ENCODE measurements at regions not wholly inside any gene's neighbourhood (a gene's known extent, or its start where the extent isn't known, plus 50 kb on each side); places are given as distances from the start of the nearest gene placed in this dataset.

DNA sequence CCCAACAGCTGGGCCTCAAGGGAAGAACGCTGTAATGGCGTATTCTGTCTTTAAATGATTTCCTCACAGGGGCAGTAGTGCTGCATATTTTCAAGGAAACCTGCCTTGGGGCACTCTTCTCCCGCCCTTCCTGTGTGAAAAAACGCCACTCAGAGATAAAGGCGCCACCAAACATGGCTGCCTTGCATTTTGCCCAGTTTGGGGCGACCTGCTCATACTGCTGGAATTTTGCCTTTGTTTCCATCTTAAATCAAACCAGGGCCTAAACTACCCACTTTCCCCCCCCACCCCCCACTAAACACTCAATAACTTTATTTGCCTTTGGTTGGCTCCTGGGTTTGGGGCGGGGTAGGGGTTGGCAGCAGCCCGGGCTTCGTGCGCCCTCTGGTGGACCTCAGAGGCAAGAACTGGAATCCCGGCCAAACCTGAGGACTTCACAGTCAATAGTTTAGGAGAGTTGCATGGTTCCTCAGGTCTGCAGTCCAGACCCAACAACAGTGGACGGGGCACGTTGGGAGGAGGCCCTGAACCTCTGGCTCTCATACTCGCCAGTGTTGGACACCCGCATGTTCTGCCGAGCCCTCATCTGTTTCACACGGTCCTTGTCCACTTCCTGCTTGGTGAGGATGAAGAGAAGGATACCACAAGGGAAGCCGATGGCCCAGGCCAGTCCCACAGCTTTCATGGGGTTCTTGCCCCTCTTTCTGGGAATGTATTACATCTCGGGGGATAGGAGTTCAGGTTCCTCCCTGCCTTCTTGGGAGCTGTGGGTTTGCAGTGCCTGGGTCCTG is 220.1 kb upstream of the STK26 start:
- intact Hi-C loops (cut with DNase I; ENCODE audit: low total_unique reads): no loop called here
- DNase-seq (ENCODE audit: low spot score in 2 of 2): peak in 1 of 2 donors; percentile 80
- peak overlapping the region in 1 of 2 donors; percentile 2 for H3K27ac ChIP-seq

DNA sequence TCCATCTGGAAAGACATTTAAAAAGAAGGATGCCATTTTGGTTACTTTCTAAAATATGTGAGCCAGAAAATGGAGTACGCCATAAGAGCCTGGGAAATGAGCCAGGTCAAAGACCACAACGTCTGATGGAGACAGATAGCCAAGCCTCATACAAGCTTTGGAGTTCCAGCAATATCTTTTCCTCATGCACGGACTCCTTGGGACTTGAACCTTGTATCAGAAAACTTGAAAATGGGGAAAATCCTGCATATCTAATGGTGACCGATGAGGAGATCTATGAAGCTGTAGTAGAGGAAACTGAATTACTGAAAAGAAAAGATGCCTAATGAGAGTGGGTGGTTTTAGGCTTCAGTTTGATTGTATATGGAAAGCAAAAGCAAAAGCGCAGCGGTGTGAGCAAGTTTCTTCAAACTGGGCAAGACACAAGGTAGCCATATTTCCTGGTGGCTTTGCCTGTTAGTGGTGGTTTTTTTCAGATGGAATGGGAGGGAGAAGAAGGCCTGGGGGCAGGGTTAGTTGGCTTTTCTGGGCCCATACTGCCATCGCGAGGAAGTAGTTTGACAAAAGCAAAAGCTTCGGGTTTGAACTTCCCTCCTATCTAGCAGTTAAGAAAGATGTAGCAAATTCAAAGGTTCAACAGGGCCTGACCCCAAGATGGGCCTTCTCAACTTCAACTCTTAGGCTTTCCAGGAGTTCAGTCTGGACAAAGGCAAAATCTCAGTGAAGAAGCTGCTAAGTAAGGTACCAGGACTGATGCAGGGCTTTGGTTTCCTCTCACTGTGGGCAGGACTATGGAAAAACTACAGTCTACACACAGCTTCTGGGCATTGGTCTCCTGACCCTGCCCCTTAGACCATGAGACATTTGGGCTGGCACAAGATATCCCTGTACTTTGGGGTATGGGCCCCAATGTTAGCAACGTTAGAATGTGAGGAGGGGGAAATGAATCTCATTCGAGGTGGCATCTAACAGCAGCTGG is 210.0 kb upstream of the STK26 start:
- H3K36me3 ChIP-seq: no peaks in the 10 kb centered on the region
- H3K27me3 ChIP-seq: no peaks in the 10 kb centered on the region
- H3K4me1 ChIP-seq: no peaks in the 10 kb centered on the region
- intact Hi-C loops (cut with DNase I; ENCODE audit: low total_unique reads): no loop called here
- peak overlapping the region; percentile 68 to 80 for H3K27ac ChIP-seq
- TF ChIP-seq POLR2AphosphoS5 (IDR thresholded peaks at IDR 0.05) (peak; percentile 53 to 91 (median 62)), POLR2A (IDR thresholded peaks at IDR 0.05) (no peak)
- TF ChIP-seq, protein P1, sequence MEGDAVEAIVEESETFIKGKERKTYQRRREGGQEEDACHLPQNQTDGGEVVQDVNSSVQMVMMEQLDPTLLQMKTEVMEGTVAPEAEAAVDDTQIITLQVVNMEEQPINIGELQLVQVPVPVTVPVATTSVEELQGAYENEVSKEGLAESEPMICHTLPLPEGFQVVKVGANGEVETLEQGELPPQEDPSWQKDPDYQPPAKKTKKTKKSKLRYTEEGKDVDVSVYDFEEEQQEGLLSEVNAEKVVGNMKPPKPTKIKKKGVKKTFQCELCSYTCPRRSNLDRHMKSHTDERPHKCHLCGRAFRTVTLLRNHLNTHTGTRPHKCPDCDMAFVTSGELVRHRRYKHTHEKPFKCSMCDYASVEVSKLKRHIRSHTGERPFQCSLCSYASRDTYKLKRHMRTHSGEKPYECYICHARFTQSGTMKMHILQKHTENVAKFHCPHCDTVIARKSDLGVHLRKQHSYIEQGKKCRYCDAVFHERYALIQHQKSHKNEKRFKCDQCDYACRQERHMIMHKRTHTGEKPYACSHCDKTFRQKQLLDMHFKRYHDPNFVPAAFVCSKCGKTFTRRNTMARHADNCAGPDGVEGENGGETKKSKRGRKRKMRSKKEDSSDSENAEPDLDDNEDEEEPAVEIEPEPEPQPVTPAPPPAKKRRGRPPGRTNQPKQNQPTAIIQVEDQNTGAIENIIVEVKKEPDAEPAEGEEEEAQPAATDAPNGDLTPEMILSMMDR (IDR thresholded peaks at IDR 0.05): peak in 2 of 3 donors; percentile 41 to 59
- H3K4me3 ChIP-seq: peak overlapping the region; percentile 38 to 67 (median 49)
- peak; percentile 53 to 87 for DNase-seq (ENCODE audit: low spot score in 2 of 2)
- H3K9me3 ChIP-seq: no peaks in the 10 kb centered on the region

More for the DNA sequence above, 220.1 kb upstream of the STK26 start:
- Histone ChIP-seq H3K4me3 (peak overlapping the region in 2 of 3 donors; percentile 47 to 58), H3K36me3 (no peaks in the 10 kb centered on the region), H3K9me3 (no peaks in the 10 kb centered on the region), H3K27me3 (peaks cover 0 to under 1% of the 10 kb centered on the region in 2 donors), H3K4me1 (no peaks in the 10 kb centered on the region)
- TF ChIP-seq POLR2AphosphoS5 (IDR thresholded peaks at IDR 0.05) (peak in 1 of 3 donors; percentile 61), POLR2A (IDR thresholded peaks at IDR 0.05) (no peak)
- TF ChIP-seq, protein P1 (IDR thresholded peaks at IDR 0.05): peak in 1 of 3 donors; percentile 65

DNA sequence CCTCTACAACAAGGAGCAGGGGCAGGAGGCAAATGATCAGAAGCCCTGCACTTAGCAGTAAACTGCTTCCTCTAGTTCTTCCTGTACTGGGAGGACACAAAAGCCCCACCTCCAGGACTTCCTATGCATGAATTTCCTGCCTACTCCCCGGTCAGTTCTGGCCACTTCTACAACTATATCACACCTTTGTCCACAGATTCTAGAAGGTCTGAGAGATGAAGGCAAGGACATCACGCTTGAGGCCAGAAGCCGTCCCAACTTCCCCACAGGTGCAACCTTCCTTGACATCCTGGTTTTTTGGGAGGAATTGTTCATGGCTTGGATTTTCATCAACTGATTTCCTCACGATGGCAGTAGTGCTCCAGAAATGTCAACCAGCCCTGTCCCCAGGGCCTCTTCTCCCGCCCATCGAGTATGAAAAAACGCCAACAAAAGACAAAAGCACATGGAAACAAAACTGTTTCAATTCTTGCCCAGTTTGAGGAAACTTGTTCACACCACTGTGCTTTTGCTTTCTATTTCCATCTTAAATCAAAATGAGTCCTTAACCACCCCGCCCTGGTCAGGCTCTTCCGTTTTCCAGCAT is 206.5 kb upstream of the STK26 start:
- intact Hi-C loops (cut with DNase I; ENCODE audit: low total_unique reads): no loop called here
- Histone ChIP-seq H3K9me3 (no peaks in the 10 kb centered on the region), H3K4me1 (no peaks in the 10 kb centered on the region), H3K27ac (peak overlapping the region; percentile 43 to 54), H3K4me3 (peak overlapping the region in 2 of 3 donors; percentile 42 to 57), H3K27me3 (no peaks in the 10 kb centered on the region), H3K36me3 (no peaks in the 10 kb centered on the region)
- DNase-seq (ENCODE audit: low spot score in 2 of 2): peak in 1 of 2 donors; percentile 85
- TF ChIP-seq, protein P1 (IDR thresholded peaks at IDR 0.05): peak; percentile 49 to 92 (median 65)
- TF ChIP-seq POLR2A (IDR thresholded peaks at IDR 0.05) (no peak), POLR2AphosphoS5 (IDR thresholded peaks at IDR 0.05) (peak; percentile 79 to 93 (median 86))

DNA sequence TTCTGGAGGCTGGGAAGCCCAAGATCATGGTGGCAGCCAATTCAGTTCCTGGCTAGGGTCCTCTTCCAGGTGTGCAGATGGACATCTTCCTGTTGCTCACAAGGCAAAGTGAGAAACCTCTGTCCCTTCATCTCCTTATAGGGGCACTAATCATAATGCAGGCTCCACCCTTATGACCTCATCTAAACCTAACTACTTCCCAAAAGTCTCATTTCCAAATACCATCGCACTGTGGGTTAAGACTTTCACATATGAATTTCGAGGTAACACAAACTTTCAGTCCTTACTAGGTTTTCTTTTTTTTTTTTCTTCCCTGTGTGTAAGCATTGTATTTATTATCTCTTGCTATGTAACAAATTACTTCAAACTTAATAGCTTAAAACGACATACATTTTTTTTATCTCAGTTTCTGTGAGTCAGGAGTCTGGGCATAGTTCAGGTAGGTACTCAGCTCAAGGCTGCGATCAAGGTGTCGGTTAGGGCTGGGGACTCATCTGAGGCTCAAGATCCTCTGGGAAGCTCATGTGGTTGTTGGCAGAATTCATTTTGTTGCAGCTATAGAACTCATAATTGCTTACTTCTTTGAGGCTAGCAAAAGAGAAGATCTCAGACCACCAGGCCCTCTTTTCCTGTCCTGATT is 204.7 kb upstream of the STK26 start:
- H3K9me3 ChIP-seq: no peaks in the 10 kb centered on the region
- intact Hi-C loops (cut with DNase I; ENCODE audit: low total_unique reads): no loop called here
- no peaks in the 10 kb centered on the region for H3K36me3 ChIP-seq
- no peak overlapping the region for H3K27ac ChIP-seq
- H3K4me1 ChIP-seq: no peaks in the 10 kb centered on the region
- DNase-seq (ENCODE audit: low spot score in 2 of 2): no peak
- no peaks in the 10 kb centered on the region for H3K27me3 ChIP-seq
- H3K4me3 ChIP-seq: no peak overlapping the region
- TF ChIP-seq POLR2A (IDR thresholded peaks at IDR 0.05) (no peak), POLR2AphosphoS5 (IDR thresholded peaks at IDR 0.05) (no peak)
- TF ChIP-seq, protein P1 (IDR thresholded peaks at IDR 0.05): no peak

All from breast epithelium (tissue), 4 donors.